ENCODE measurements at regions not wholly inside any gene's neighbourhood (a gene's known extent, or its start where the extent isn't known, plus 50 kb on each side); places are given as distances from the start of the nearest gene placed in this dataset.

DNA sequence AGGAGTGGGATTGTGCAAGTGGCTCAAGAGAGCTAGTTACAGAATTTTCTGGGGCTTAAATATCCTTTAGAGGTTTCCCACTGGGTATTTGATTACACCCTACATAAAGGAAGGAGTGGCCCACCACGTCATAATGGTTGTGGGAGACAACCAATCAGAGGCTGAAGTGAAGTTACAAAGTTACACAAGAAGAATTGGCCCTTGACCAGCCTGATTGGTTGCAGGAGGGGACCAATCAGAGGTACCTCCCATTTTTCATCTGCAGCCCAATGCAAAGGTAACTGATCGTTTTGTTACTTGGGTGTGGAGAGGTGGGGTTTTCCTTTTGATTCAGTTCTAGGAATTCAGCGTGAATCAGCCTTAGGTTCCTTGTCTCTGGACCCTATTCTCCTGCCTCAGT is 430.5 kb upstream of the FAT3 start:
- no peak for TF ChIP-seq ZNF121 (CRISPR knock-in tag; IDR thresholded peaks at IDR 0.05)
- TF ChIP-seq, protein P1, sequence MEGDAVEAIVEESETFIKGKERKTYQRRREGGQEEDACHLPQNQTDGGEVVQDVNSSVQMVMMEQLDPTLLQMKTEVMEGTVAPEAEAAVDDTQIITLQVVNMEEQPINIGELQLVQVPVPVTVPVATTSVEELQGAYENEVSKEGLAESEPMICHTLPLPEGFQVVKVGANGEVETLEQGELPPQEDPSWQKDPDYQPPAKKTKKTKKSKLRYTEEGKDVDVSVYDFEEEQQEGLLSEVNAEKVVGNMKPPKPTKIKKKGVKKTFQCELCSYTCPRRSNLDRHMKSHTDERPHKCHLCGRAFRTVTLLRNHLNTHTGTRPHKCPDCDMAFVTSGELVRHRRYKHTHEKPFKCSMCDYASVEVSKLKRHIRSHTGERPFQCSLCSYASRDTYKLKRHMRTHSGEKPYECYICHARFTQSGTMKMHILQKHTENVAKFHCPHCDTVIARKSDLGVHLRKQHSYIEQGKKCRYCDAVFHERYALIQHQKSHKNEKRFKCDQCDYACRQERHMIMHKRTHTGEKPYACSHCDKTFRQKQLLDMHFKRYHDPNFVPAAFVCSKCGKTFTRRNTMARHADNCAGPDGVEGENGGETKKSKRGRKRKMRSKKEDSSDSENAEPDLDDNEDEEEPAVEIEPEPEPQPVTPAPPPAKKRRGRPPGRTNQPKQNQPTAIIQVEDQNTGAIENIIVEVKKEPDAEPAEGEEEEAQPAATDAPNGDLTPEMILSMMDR (IDR thresholded peaks at IDR 0.05) = no peak
- no peak for TF ChIP-seq CBFB (CRISPR knock-in tag; IDR thresholded peaks at IDR 0.05; ENCODE audit: low read depth)
- no peak for TF ChIP-seq TCF7 (CRISPR knock-in tag; IDR thresholded peaks at IDR 0.05; ENCODE audit: low read depth)
- no peak for TF ChIP-seq TEAD1 (CRISPR knock-in tag; IDR thresholded peaks at IDR 0.05)
